HG03135 (cell line): ENCODE measurements at regions not wholly inside any gene's neighbourhood (a gene's known extent, or its start where the extent isn't known, plus 50 kb on each side); places are given as distances from the start of the nearest gene placed in this dataset.

Experiments
- ATAC-seq: cut with Tn5 transposase; IDR thresholded peaks from one replicate; pipeline ENCODE4 v1.9.1; 2021; ENCODE audit warnings: mild to moderate bottlenecking, moderate library complexity; ENCODE audit not compliant: unreplicated experiment

- no peak for ATAC-seq
Measured at GRCh38 chr1:101098327-101098726, 72.7 kb upstream of the DPH5 start.

GRCh38 chr1:101089613-101090338 is 64.2 kb upstream of the DPH5 start:
- ATAC-seq = no peak

- no peak for ATAC-seq
Measured at GRCh38 chr1:101088431-101088830, 62.8 kb upstream of the DPH5 start.

- no peak for ATAC-seq
Measured at GRCh38 chr1:101086783-101087182, 61.2 kb upstream of the DPH5 start.

- peak; percentile 89 for ATAC-seq
Measured at GRCh38 chr1:101081496-101082488, 56.2 kb upstream of the DPH5 start.

DNA sequence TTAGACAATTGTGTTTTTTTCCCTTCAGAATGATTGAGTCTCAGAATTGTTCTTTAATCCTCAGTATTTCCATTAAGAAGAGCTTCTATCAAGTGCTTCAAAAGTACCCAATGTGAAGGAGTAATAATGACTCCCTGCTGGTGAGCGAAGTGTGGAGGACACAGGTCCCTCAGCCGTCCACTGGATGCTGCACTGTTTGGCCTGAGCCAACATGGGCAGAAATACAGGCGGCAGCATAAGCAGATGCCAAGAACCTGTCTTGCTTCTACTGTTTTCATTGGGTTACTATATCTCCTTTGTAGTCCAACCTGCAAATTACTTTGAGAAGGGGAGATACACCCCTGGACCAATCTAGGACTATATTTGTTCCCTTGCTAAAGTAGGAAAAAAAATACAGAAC is 55.3 kb upstream of the DPH5 start:
- ATAC-seq = no peak

DNA sequence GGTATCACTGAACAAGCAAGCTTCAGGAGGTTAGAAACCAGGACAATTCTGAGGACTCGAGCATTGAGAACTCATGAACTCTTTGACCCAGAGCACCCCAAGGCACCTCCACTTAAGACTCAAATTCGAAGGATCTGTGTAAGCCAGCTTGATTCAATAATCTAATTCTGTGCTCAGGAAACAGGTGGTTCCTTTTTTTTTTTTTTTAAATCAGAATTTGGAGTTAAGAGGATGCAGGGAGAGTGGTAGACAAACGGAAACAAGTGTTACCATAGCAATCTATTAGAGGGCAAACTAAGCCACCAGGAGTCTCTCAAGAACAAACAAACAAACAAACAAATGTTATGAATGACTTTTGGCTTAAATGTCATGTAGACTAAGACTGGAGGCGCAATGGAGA is 53.8 kb upstream of the DPH5 start:
- ATAC-seq = no peak

DNA sequence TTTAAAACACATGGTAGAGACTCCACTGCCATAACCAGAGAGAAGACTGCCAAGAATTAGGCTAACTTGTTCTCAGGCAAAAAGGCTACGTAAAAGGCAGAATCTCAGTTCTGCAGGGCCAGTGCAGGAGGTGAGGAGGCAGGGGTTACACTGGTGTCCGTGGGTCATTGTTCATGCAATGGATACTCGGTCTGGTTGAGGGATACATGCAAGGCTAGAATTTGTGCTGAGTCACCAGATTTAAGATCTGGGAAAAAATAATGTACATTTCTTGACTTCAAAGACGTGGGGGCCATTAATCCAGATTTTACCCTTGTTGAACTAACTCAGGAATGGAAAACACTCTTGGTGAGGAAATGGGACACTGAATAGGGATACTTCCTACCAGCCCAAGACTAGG is 52.3 kb upstream of the DPH5 start:
- no peak for ATAC-seq

- no peak for ATAC-seq
Measured at GRCh38 chr1:101075926-101076325, 50.3 kb upstream of the DPH5 start.
